ENCODE measurements at regions not wholly inside any gene's neighbourhood (a gene's known extent, or its start where the extent isn't known, plus 50 kb on each side); places are given as distances from the start of the nearest gene placed in this dataset.

DNA sequence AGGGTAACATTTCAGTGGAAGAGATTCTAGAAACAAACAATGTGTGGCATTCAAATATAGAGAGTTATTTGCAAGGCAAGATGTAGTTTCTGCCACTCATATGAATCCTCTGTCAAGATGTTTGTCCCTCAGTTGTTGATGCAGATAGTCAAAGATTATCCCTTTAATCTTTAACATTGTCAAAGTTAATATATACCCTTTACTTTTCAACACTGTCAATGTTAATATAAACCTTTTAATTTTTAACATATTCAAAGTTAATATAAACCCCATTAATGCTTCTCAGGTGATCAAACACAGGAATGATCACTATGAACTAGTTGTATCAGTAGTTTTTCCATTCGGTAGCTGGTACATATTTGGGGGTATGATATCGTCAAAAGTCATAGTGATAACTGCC is 51.9 kb upstream of the PICALM start:
- TF ChIP-seq, protein P1, sequence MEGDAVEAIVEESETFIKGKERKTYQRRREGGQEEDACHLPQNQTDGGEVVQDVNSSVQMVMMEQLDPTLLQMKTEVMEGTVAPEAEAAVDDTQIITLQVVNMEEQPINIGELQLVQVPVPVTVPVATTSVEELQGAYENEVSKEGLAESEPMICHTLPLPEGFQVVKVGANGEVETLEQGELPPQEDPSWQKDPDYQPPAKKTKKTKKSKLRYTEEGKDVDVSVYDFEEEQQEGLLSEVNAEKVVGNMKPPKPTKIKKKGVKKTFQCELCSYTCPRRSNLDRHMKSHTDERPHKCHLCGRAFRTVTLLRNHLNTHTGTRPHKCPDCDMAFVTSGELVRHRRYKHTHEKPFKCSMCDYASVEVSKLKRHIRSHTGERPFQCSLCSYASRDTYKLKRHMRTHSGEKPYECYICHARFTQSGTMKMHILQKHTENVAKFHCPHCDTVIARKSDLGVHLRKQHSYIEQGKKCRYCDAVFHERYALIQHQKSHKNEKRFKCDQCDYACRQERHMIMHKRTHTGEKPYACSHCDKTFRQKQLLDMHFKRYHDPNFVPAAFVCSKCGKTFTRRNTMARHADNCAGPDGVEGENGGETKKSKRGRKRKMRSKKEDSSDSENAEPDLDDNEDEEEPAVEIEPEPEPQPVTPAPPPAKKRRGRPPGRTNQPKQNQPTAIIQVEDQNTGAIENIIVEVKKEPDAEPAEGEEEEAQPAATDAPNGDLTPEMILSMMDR (IDR thresholded peaks at IDR 0.05; ENCODE audit: insufficient read depth, low read depth, low read length) = no peak
- no peak for TF ChIP-seq EZH2 (IDR thresholded peaks at IDR 0.05; ENCODE audit: insufficient read depth, low read length)
